Prostate gland (tissue), 2 donors: ENCODE measurements at regions not wholly inside any gene's neighbourhood (a gene's known extent, or its start where the extent isn't known, plus 50 kb on each side); places are given as distances from the start of the nearest gene placed in this dataset.

ENCODE experiments used
- DNase-seq: peaks from one replicate; pipeline ENCODE4 v3.0.0-alpha.2; 2019; ENCODE audit warnings: low spot score
- H3K27ac ChIP-seq, 2 donors: fragments of 200-600 bp; sonication (generic); 2 replicates each; pipeline ENCODE4 v1.5.1; 2017 to 2019
- H3K27me3 ChIP-seq: fragments of 200-600 bp; sonication (generic); replicated peaks from 2 replicates; pipeline ENCODE4 v1.5.1; 2019; ENCODE audit not compliant: insufficient read depth
- H3K36me3 ChIP-seq, 2 donors: fragments of 200-600 bp; sonication (generic); 1 replicate in 1 of 2; 2 replicates in 1 of 2; pipeline versions ENCODE4 v1.5.1 to v1.8.1; 2017 to 2019
- H3K4me1 ChIP-seq: fragments of 200-600 bp; sonication (generic); replicated peaks from 2 replicates; pipeline ENCODE4 v1.5.1; 2019
- H3K4me3 ChIP-seq, 2 donors: fragments of 200-600 bp; sonication (generic); 2 replicates each; pipeline ENCODE4 v1.5.1; 2017 to 2019
- H3K9me3 ChIP-seq: fragments of 200-600 bp; sonication (generic); 2 replicates; pipeline ENCODE4 v1.5.1; 2017
- CTCF ChIP-seq, 4 experiments: fragments of 200-600 bp in 2 of 4; fragments of 450-650 bp in 2 of 4; sonication (generic) in 2 of 4; IDR thresholded peaks; 1 replicate in 3 of 4; 2 replicates in 1 of 4; pipeline ENCODE4 v1.5.1; 2016 to 2019; ENCODE audit warnings: antibody characterized with exemption in 4 of 4, mild to moderate bottlenecking in 2 of 4, moderate library complexity in 2 of 4
- POLR2A ChIP-seq: fragments of 450-650 bp; IDR thresholded peaks from one replicate; pipeline ENCODE4 v1.6.1; 2016; ENCODE audit warnings: antibody characterized with exemption, mild to moderate bottlenecking
- POLR2AphosphoS5 ChIP-seq: sonication (generic); formaldehyde crosslinking; IDR thresholded peaks from one replicate; pipeline ENCODE4 v1.6.1; 2017; ENCODE audit warnings: antibody characterized with exemption
- WGBS: methylation state at CpG from one replicate; pipeline ENCODE4 v1.1.5; 2018; 5-methylcytosine and 5-hydroxymethylcytosine counted together
- intact Hi-C: fragments of 100-400 bp; cut with DNase I; formaldehyde crosslinking; loops from one replicate; pipeline ENCODE4 v1.14.2; 2022

DNA sequence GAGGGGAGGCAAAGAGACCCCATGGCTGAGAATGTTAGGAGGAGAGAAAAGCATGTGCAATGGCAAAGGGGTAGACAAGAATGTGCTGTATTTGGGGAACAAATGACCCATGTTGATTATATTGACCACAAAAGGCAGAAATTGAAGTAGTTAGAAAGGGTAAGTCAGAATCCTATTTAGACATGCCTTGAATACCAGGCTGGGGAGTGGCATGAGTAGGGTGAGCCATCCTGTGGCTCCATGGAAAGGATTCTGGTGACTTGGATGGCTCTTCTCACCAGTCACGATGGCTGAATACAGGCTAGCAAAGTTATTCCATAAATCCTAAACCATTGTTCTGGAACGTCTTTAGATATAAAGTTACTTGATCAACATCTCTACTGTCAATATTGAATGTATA lies 73.4 kb upstream of the MEF2C start:
- TF ChIP-seq POLR2AphosphoS5 (no peak), POLR2A (no peak), CTCF (IDR thresholded peaks at IDR 0.05) (no peak)
- intact Hi-C loops = no loop called here
- WGBS = 49% methylated on average over 2 of the region's 2 CpGs
- Histone ChIP-seq H3K4me1 (no peaks in the 10 kb centered on the region), H3K9me3 (no peaks in the 10 kb centered on the region), H3K27ac (no peak overlapping the region), H3K36me3 (no peaks in the 10 kb centered on the region), H3K4me3 (no peak overlapping the region), H3K27me3 (no peaks in the 10 kb centered on the region)
- DNase-seq = no peak

DNA sequence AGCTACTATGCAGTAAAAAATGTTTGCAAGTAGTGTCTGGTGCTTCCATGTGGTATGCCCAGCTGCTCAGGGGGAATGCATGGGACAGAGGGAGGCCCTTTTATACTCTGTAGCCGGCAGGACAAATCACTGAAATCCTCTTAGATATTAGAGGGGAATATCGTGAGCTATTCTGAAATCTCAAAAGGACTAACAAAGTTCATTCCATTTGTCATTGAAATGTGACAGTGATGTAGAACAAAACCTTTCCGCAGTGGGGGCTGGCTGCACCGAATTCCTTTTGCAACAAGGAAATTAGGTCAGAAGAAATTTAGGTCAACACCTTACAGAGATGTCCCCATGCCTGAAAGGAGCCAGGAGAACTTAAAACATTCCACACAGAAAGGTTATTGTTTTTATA lies 72.4 kb upstream of the MEF2C start:
- Histone ChIP-seq H3K4me3 (no peak overlapping the region), H3K27me3 (no peaks in the 10 kb centered on the region), H3K36me3 (no peaks in the 10 kb centered on the region), H3K9me3 (no peaks in the 10 kb centered on the region), H3K4me1 (no peaks in the 10 kb centered on the region), H3K27ac (no peak overlapping the region)
- 87% methylated on average over 4 of the region's 4 CpGs for WGBS
- intact Hi-C loops = no loop called here
- TF ChIP-seq POLR2A (no peak), POLR2AphosphoS5 (no peak), CTCF (IDR thresholded peaks at IDR 0.05) (no peak)
- DNase-seq = no peak

DNA sequence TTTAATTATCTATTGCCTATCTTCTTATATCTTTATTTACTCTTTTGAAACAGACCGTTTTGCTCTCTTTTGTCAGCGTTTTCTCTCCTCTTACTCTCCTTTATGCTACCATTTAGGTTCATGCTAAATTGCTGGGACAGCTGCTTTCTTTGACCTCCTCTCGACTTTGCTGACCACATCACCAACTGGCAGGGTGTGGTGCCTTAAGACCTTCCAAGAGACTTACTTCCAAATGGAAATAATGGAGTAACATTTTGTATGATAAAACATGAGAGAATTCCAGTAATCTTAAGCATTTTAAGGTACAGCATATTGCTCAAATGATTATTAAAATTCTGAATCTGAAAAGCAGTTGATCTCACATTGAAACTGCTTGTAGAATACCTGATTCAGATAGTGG lies 71.5 kb upstream of the MEF2C start:
- DNase-seq = no peak
- Histone ChIP-seq H3K36me3 (no peaks in the 10 kb centered on the region), H3K4me3 (no peak overlapping the region), H3K9me3 (no peaks in the 10 kb centered on the region), H3K27ac (no peak overlapping the region), H3K4me1 (no peaks in the 10 kb centered on the region), H3K27me3 (no peaks in the 10 kb centered on the region)
- 67% methylated on average over 3 of the region's 3 CpGs for WGBS
- intact Hi-C loops = no loop called here
- TF ChIP-seq CTCF (IDR thresholded peaks at IDR 0.05) = no peak
- TF ChIP-seq POLR2AphosphoS5 = no peak
- no peak for TF ChIP-seq POLR2A

GRCh38 chr5:88952996-88953643 lies 70.1 kb upstream of the MEF2C start:
- Histone ChIP-seq H3K4me1 (no peaks in the 10 kb centered on the region), H3K4me3 (no peak overlapping the region), H3K9me3 (no peaks in the 10 kb centered on the region), H3K27ac (no peak overlapping the region), H3K36me3 (no peaks in the 10 kb centered on the region), H3K27me3 (no peaks in the 10 kb centered on the region)
- no peak for TF ChIP-seq POLR2A
- 70% methylated on average over 5 of the region's 5 CpGs for WGBS
- DNase-seq = no peak
- intact Hi-C loops = no loop called here

- 15% methylated on average over 2 of the region's 2 CpGs for WGBS
- intact Hi-C loops = no loop called here
These were observed 69.4 kb upstream of the MEF2C start for GRCh38 chr5:88952344-88952743.

More at GRCh38 chr5:88952344-88952743, 69.4 kb upstream of the MEF2C start:
- Histone ChIP-seq H3K27me3 (no peaks in the 10 kb centered on the region), H3K4me3 (no peak overlapping the region), H3K36me3 (no peaks in the 10 kb centered on the region), H3K27ac (no peak overlapping the region), H3K4me1 (no peaks in the 10 kb centered on the region), H3K9me3 (no peaks in the 10 kb centered on the region)
- DNase-seq = no peak
- TF ChIP-seq POLR2AphosphoS5 (no peak), CTCF (IDR thresholded peaks at IDR 0.05) (no peak), POLR2A (no peak)
